ENCODE measurements at regions not wholly inside any gene's neighbourhood (a gene's known extent, or its start where the extent isn't known, plus 50 kb on each side); places are given as distances from the start of the nearest gene placed in this dataset.

GRCh38 chr20:1818895-1819294 lies 76.3 kb upstream of the SIRPA start:
- TF ChIP-seq BHLHE40 (IDR thresholded peaks at IDR 0.05; ENCODE audit: borderline replicate concordance) (no peak), TARDBP (IDR thresholded peaks at IDR 0.05) (no peak), SUZ12 (IDR thresholded peaks at IDR 0.05) (no peak), SP1 (IDR thresholded peaks at IDR 0.05) (no peak), HDGF (IDR thresholded peaks at IDR 0.05; ENCODE audit: borderline replicate concordance) (no peak), FOXA1 (IDR thresholded peaks at IDR 0.05) (no peak)

Data from HEK293T (cell line).